DMS114 treated with DMSO at 0.1 percent for 48 hours (cell line): ENCODE measurements at regions not wholly inside any gene's neighbourhood (a gene's known extent, or its start where the extent isn't known, plus 50 kb on each side); places are given as distances from the start of the nearest gene placed in this dataset.
"Not testable (repeated sequence)": the region's sequence is repeated elsewhere in the genome, so short reads cannot be mapped to it uniquely, and the experiment has no call there.

ENCODE experiments used
- DNase-seq: peaks from one replicate; lab custom pipeline; 2025; ENCODE audit not compliant: unreplicated experiment; lab: John Stamatoyannopoulos, UW

- DNase-seq, result not testable (repeated sequence)
These were observed 221.0 kb upstream of the LINC00305 start for GRCh38 chr18:64369830-64370440.

GRCh38 chr18:64365106-64365505 is 216.2 kb upstream of the LINC00305 start:
- no peak for DNase-seq

- no peak for DNase-seq
These were observed 188.8 kb upstream of the LINC00305 start for GRCh38 chr18:64337673-64338072.

- no peak for DNase-seq
These were observed 188.1 kb upstream of the LINC00305 start for GRCh38 chr18:64337018-64337417.

GRCh38 chr18:64334748-64335147 is 185.9 kb upstream of the LINC00305 start:
- DNase-seq, result no peak

- DNase-seq, result no peak
These were observed 184.7 kb upstream of the LINC00305 start for GRCh38 chr18:64333584-64333983.

- no peak for DNase-seq
These were observed 183.9 kb upstream of the LINC00305 start for GRCh38 chr18:64332835-64333234.

GRCh38 chr18:64331419-64331818 is 182.5 kb upstream of the LINC00305 start:
- DNase-seq, result no peak

GRCh38 chr18:64330931-64331330 is 182.0 kb upstream of the LINC00305 start:
- DNase-seq, result no peak

- DNase-seq, result no peak
These were observed 181.3 kb upstream of the LINC00305 start for GRCh38 chr18:64330161-64330560.

GRCh38 chr18:64322189-64322588 is 173.3 kb upstream of the LINC00305 start:
- DNase-seq, result no peak

GRCh38 chr18:64318547-64318946 is 169.7 kb upstream of the LINC00305 start:
- no peak for DNase-seq

- no peak for DNase-seq
These were observed 163.0 kb upstream of the LINC00305 start for GRCh38 chr18:64311859-64312258.

GRCh38 chr18:64295839-64296238 is 147.0 kb upstream of the LINC00305 start:
- DNase-seq, result no peak

- DNase-seq, result no peak
These were observed 146.1 kb upstream of the LINC00305 start for GRCh38 chr18:64294967-64295366.

GRCh38 chr18:64288432-64288831 is 139.5 kb upstream of the LINC00305 start:
- no peak for DNase-seq

- DNase-seq, result no peak
These were observed 139.0 kb upstream of the LINC00305 start for GRCh38 chr18:64287926-64288325.

- no peak for DNase-seq
These were observed 134.2 kb upstream of the LINC00305 start for GRCh38 chr18:64283059-64283458.

- DNase-seq, result no peak
These were observed 129.1 kb upstream of the LINC00305 start for GRCh38 chr18:64278026-64278425.

GRCh38 chr18:64276311-64277090 is 127.6 kb upstream of the LINC00305 start:
- DNase-seq, result no peak

- DNase-seq, result no peak
These were observed 126.9 kb upstream of the LINC00305 start for GRCh38 chr18:64275593-64276300.

- no peak for DNase-seq
These were observed 124.8 kb upstream of the LINC00305 start for GRCh38 chr18:64273724-64274123.
